Cardiac muscle cell (in vitro differentiated cells and primary cell): ENCODE measurements at regions not wholly inside any gene's neighbourhood (a gene's known extent, or its start where the extent isn't known, plus 50 kb on each side); places are given as distances from the start of the nearest gene placed in this dataset.

ENCODE experiments used
- DNase-seq, 2 donors: peaks; one replicate each; pipeline versions ENCODE4 v3.0.0 to v3.0.0-alpha.2; 2010 to 2017; ENCODE audit warnings: low read depth in 1 of 2, low spot score in 1 of 2
- H3K27ac ChIP-seq: fragments of 200-600 bp; sonication (generic); 2 replicates; pipeline ENCODE4 v1.5.1; 2016
- H3K27me3 ChIP-seq: fragments of 200-600 bp; sonication (generic); 2 replicates; pipeline ENCODE4 v1.6.0; 2016; ENCODE audit warnings: control low read depth
- H3K36me3 ChIP-seq: fragments of 200-600 bp; sonication (generic); 2 replicates; pipeline ENCODE4 v1.5.1; 2016; ENCODE audit warnings: control low read depth
- H3K4me1 ChIP-seq: fragments of 200-600 bp; sonication (generic); 2 replicates; pipeline ENCODE4 v1.8.1; 2017; ENCODE audit warnings: low read depth, mild to moderate bottlenecking, mixed run types
- H3K4me3 ChIP-seq: fragments of 200-600 bp; sonication (generic); 2 replicates; pipeline ENCODE4 v1.5.1; 2016; ENCODE audit warnings: mild to moderate bottlenecking
- H3K9me3 ChIP-seq: fragments of 200-600 bp; sonication (generic); 2 replicates; pipeline ENCODE4 v1.5.1; 2017; ENCODE audit warnings: low read depth, mild to moderate bottlenecking, control low read depth
- CTCF ChIP-seq: IDR thresholded peaks from 2 replicates; pipeline ENCODE4 v1.5.1; 2012; ENCODE audit warnings: low read depth, mild to moderate bottlenecking, low read length

DNA sequence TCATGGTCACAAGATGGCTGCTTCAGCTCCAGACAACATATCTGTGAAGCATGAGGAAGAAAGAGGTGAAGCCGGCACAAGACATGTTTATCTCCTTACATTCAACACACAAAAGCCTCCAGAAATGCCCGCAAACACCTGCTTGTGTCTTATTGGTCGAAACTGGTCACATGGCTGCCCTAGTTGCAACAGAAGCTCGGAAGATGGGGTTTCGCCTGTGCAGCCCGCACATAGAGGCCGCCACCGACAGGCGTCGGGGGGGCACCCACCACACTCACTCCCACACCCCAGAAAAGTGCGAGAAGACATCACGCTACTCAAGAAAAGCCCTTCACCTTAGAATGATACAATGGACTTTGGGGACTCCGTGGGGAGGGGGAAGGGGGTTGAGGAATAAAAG is 63.0 kb upstream of the MGMT start:
- no peak for TF ChIP-seq CTCF
- H3K27ac ChIP-seq = no peak overlapping the region
- H3K36me3 ChIP-seq = no peaks in the 10 kb centered on the region
- DNase-seq = no peak
- no peaks in the 10 kb centered on the region for H3K27me3 ChIP-seq
- H3K4me3 ChIP-seq = no peak overlapping the region
- H3K9me3 ChIP-seq = no peaks in the 10 kb centered on the region
- no peaks in the 10 kb centered on the region for H3K4me1 ChIP-seq

- no peaks in the 10 kb centered on the region for H3K4me1 ChIP-seq
- H3K36me3 ChIP-seq = no peaks in the 10 kb centered on the region
- no peak overlapping the region for H3K27ac ChIP-seq
- DNase-seq = no peak
- TF ChIP-seq CTCF = no peak
- H3K9me3 ChIP-seq = no peaks in the 10 kb centered on the region
- H3K4me3 ChIP-seq = no peak overlapping the region
- H3K27me3 ChIP-seq = no peaks in the 10 kb centered on the region
Measured at GRCh38 chr10:129405389-129405788, 61.7 kb upstream of the MGMT start.

GRCh38 chr10:129410688-129411392 is 56.2 kb upstream of the MGMT start:
- Histone ChIP-seq H3K4me3 (no peak overlapping the region), H3K27ac (no peak overlapping the region), H3K36me3 (no peaks in the 10 kb centered on the region), H3K9me3 (no peaks in the 10 kb centered on the region), H3K27me3 (no peaks in the 10 kb centered on the region), H3K4me1 (peaks cover 3% of the 10 kb centered on the region)
- DNase-seq = no peak
- TF ChIP-seq CTCF = no peak

DNA sequence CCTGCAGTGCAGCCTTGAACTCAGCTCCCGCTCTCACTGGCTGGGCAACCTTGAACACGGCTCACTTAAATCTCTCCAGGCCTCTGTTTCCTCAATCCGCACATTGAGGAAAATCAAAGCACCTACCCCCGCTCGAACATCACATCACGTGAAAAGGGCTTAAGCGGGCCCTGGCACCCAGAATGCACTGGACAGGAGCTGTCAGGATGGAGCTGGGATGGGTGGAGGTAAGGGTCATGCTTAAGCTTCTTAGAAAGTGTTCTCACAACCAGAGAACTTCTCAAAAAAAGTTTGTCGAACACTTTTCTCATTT is 55.7 kb upstream of the MGMT start:
- Histone ChIP-seq H3K4me1 (peaks cover 8% of the 10 kb centered on the region), H3K27ac (no peak overlapping the region), H3K4me3 (no peak overlapping the region), H3K9me3 (no peaks in the 10 kb centered on the region), H3K27me3 (no peaks in the 10 kb centered on the region), H3K36me3 (no peaks in the 10 kb centered on the region)
- no peak for TF ChIP-seq CTCF
- DNase-seq = no peak

DNA sequence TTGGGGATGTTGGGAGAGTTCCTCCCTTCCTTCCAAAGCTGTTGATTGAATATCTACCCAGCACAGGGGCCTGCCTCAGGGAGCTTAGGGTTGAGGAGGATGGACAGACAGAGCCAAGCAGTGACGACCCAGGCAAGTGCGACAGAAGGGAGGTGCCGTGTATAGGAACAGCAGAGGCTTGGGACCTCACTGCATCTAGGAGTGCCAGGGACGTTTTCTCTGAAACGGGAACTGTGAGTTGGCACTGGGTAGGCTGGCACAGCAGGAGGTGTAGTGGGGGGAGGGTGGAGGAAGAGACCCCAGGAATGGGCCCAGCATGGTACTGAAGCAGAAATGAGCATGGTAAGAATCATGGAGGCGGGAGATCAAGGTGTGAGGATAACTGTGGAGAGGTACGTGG is 55.3 kb upstream of the MGMT start:
- Histone ChIP-seq H3K4me1 (peaks cover 11% of the 10 kb centered on the region), H3K36me3 (no peaks in the 10 kb centered on the region), H3K27ac (no peak overlapping the region), H3K9me3 (no peaks in the 10 kb centered on the region), H3K4me3 (no peak overlapping the region), H3K27me3 (no peaks in the 10 kb centered on the region)
- no peak for DNase-seq
- no peak for TF ChIP-seq CTCF

DNA sequence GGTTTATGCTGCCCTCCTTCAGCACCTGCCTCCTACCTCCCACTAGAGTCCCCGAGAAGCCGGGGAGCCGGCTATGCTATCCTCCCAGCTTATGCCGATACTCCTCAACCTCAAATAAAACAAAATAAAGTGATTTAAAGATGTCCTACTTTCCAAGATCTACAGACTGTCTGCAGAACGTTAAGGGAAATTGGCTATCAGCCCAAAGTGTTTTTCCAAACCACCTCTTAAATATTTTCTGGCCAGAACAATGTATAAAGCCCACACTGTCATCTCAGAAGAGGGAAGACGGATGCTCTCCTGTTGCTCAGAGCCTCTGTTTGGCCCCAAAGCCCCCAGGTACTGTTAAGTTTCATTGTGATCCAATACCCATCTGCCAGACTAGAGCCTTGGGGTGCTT is 54.0 kb upstream of the MGMT start:
- Histone ChIP-seq H3K4me1 (peaks cover 11% of the 10 kb centered on the region), H3K27ac (no peak overlapping the region), H3K27me3 (no peaks in the 10 kb centered on the region), H3K36me3 (no peaks in the 10 kb centered on the region), H3K4me3 (no peak overlapping the region), H3K9me3 (no peaks in the 10 kb centered on the region)
- DNase-seq = no peak
- TF ChIP-seq CTCF = no peak
